Effector memory CD4-positive, alpha-beta T cell (primary cell): ENCODE measurements at regions not wholly inside any gene's neighbourhood (a gene's known extent, or its start where the extent isn't known, plus 50 kb on each side); places are given as distances from the start of the nearest gene placed in this dataset.

ENCODE experiments used
- DNase-seq, 3 donors: peaks; one replicate each; pipeline ENCODE4 v3.0.0-alpha.2; 2020
- H3K27ac ChIP-seq: 2 replicates; pipeline ENCODE4 v1.7.0; 2013; ENCODE audit warnings: mild to moderate bottlenecking, low read length, moderate library complexity; ENCODE audit not compliant: insufficient read depth, poor library complexity, severe bottlenecking
- H3K27me3 ChIP-seq: replicated peaks from 2 replicates; pipeline ENCODE4 v1.7.0; 2013; ENCODE audit warnings: mild to moderate bottlenecking, low read length; ENCODE audit not compliant: insufficient read depth, control insufficient read depth, poor library complexity, severe bottlenecking
- H3K36me3 ChIP-seq: 2 replicates; pipeline ENCODE4 v1.7.0; 2013; ENCODE audit warnings: mild to moderate bottlenecking, low read length, moderate library complexity; ENCODE audit not compliant: control insufficient read depth, insufficient read depth
- H3K4me1 ChIP-seq: 2 replicates; pipeline ENCODE4 v1.7.0; 2013; ENCODE audit warnings: low read length, mild to moderate bottlenecking; ENCODE audit not compliant: control insufficient read depth, insufficient read depth, poor library complexity, severe bottlenecking
- H3K4me3 ChIP-seq: 2 replicates; pipeline ENCODE4 v1.7.0; 2013; ENCODE audit warnings: low read length, low read depth, mild to moderate bottlenecking; ENCODE audit not compliant: insufficient read depth, poor library complexity, severe bottlenecking
- H3K9me3 ChIP-seq: 2 replicates; pipeline ENCODE4 v1.7.0; 2013; ENCODE audit warnings: mild to moderate bottlenecking, low read length, moderate library complexity; ENCODE audit not compliant: control insufficient read depth

GRCh38 chr5:71937921-71938698, 169.2 kb upstream of the MAP1B start:
- H3K4me1 ChIP-seq: no peaks in the 10 kb centered on the region
- H3K36me3 ChIP-seq: no peaks in the 10 kb centered on the region
- H3K27ac ChIP-seq: no peak overlapping the region
- H3K9me3 ChIP-seq: no peaks in the 10 kb centered on the region
- no peaks in the 10 kb centered on the region for H3K27me3 ChIP-seq
- H3K4me3 ChIP-seq: no peak overlapping the region
- no peak for DNase-seq

GRCh38 chr5:71938895-71939294, 168.4 kb upstream of the MAP1B start:
- Histone ChIP-seq H3K9me3 (no peaks in the 10 kb centered on the region), H3K4me1 (no peaks in the 10 kb centered on the region), H3K36me3 (no peaks in the 10 kb centered on the region), H3K27me3 (no peaks in the 10 kb centered on the region), H3K4me3 (no peak overlapping the region), H3K27ac (no peak overlapping the region)
- DNase-seq: no peak

- no peak overlapping the region for H3K4me3 ChIP-seq
- no peaks in the 10 kb centered on the region for H3K9me3 ChIP-seq
- DNase-seq: no peak
- no peaks in the 10 kb centered on the region for H3K36me3 ChIP-seq
- H3K27me3 ChIP-seq: no peaks in the 10 kb centered on the region
- H3K27ac ChIP-seq: no peak overlapping the region
- no peaks in the 10 kb centered on the region for H3K4me1 ChIP-seq
Measured at GRCh38 chr5:71939452-71940230, 167.6 kb upstream of the MAP1B start.

- Histone ChIP-seq H3K4me1 (no peaks in the 10 kb centered on the region), H3K4me3 (no peak overlapping the region), H3K36me3 (no peaks in the 10 kb centered on the region), H3K27me3 (no peaks in the 10 kb centered on the region), H3K27ac (no peak overlapping the region), H3K9me3 (no peaks in the 10 kb centered on the region)
- DNase-seq: no peak
Measured at GRCh38 chr5:71943874-71944273, 163.4 kb upstream of the MAP1B start.

GRCh38 chr5:71945436-71945835, 161.8 kb upstream of the MAP1B start:
- no peak for DNase-seq

GRCh38 chr5:71946343-71947030, 160.8 kb upstream of the MAP1B start:
- H3K27me3 ChIP-seq: no peaks in the 10 kb centered on the region
- H3K27ac ChIP-seq: no peak overlapping the region
- no peaks in the 10 kb centered on the region for H3K36me3 ChIP-seq
- no peak for DNase-seq
- no peaks in the 10 kb centered on the region for H3K9me3 ChIP-seq
- H3K4me3 ChIP-seq: no peak overlapping the region
- H3K4me1 ChIP-seq: no peaks in the 10 kb centered on the region

More at GRCh38 chr5:71945436-71945835, 161.8 kb upstream of the MAP1B start:
- H3K27me3 ChIP-seq: no peaks in the 10 kb centered on the region
- no peaks in the 10 kb centered on the region for H3K36me3 ChIP-seq
- H3K9me3 ChIP-seq: no peaks in the 10 kb centered on the region
- no peak overlapping the region for H3K4me3 ChIP-seq
- no peaks in the 10 kb centered on the region for H3K4me1 ChIP-seq
- no peak overlapping the region for H3K27ac ChIP-seq

- H3K27ac ChIP-seq: no peak overlapping the region
- H3K9me3 ChIP-seq: no peaks in the 10 kb centered on the region
- no peaks in the 10 kb centered on the region for H3K4me1 ChIP-seq
- no peak for DNase-seq
- no peak overlapping the region for H3K4me3 ChIP-seq
- no peaks in the 10 kb centered on the region for H3K27me3 ChIP-seq
- H3K36me3 ChIP-seq: no peaks in the 10 kb centered on the region
Measured at GRCh38 chr5:71948206-71948605, 159.1 kb upstream of the MAP1B start.

- no peak overlapping the region for H3K4me3 ChIP-seq
- no peaks in the 10 kb centered on the region for H3K36me3 ChIP-seq
- no peak overlapping the region for H3K27ac ChIP-seq
- no peaks in the 10 kb centered on the region for H3K4me1 ChIP-seq
- no peaks in the 10 kb centered on the region for H3K9me3 ChIP-seq
- DNase-seq: no peak
- no peaks in the 10 kb centered on the region for H3K27me3 ChIP-seq
Measured at GRCh38 chr5:71949772-71950171, 157.5 kb upstream of the MAP1B start.

GRCh38 chr5:71953866-71954265, 153.4 kb upstream of the MAP1B start:
- DNase-seq: no peak
- H3K36me3 ChIP-seq: no peaks in the 10 kb centered on the region
- no peaks in the 10 kb centered on the region for H3K9me3 ChIP-seq
- H3K27me3 ChIP-seq: no peaks in the 10 kb centered on the region
- no peaks in the 10 kb centered on the region for H3K4me1 ChIP-seq
- H3K4me3 ChIP-seq: no peak overlapping the region
- no peak overlapping the region for H3K27ac ChIP-seq

GRCh38 chr5:71954329-71954728, 152.9 kb upstream of the MAP1B start:
- DNase-seq: no peak
- Histone ChIP-seq H3K36me3 (no peaks in the 10 kb centered on the region), H3K4me3 (no peak overlapping the region), H3K27ac (no peak overlapping the region), H3K9me3 (no peaks in the 10 kb centered on the region), H3K4me1 (no peaks in the 10 kb centered on the region), H3K27me3 (no peaks in the 10 kb centered on the region)
